NT2/D1 (cell line): ENCODE measurements at regions not wholly inside any gene's neighbourhood (a gene's known extent, or its start where the extent isn't known, plus 50 kb on each side); places are given as distances from the start of the nearest gene placed in this dataset.

Source experiments
- YY1 ChIP-seq: IDR thresholded peaks from 2 replicates; pipeline ENCODE4 v1.6.1; 2011; ENCODE audit not compliant: insufficient read length, insufficient read depth
- ZNF274 ChIP-seq: IDR thresholded peaks from 2 replicates; pipeline ENCODE4 v1.6.1; 2011; ENCODE audit warnings: mild to moderate bottlenecking, low read depth, low read length

GRCh38 chrX:20363275-20363674, 96.6 kb upstream of the RPS6KA3 start:
- no peak for TF ChIP-seq YY1
- no peak for TF ChIP-seq ZNF274
